ENCODE measurements at regions not wholly inside any gene's neighbourhood (a gene's known extent, or its start where the extent isn't known, plus 50 kb on each side); places are given as distances from the start of the nearest gene placed in this dataset.

GRCh38 chr12:19608039-19608438 lies 168.7 kb downstream of the AEBP2 start:
- no peak for DNase-seq (ENCODE audit: low read depth)
- no peak overlapping the region for H3K4me3 ChIP-seq (ENCODE audit: low read depth, low read length)
- no peak for TF ChIP-seq CTCF (IDR thresholded peaks at IDR 0.05; ENCODE audit: insufficient read depth, low read depth, low read length)

- DNase-seq (ENCODE audit: low read depth), result no peak
- no peak overlapping the region for H3K4me3 ChIP-seq (ENCODE audit: low read depth, low read length)
- TF ChIP-seq CTCF (IDR thresholded peaks at IDR 0.05; ENCODE audit: insufficient read depth, low read depth, low read length), result no peak
Observed at GRCh38 chr12:19613051-19613535, 173.8 kb downstream of the AEBP2 start.

- no peak for TF ChIP-seq CTCF (IDR thresholded peaks at IDR 0.05; ENCODE audit: insufficient read depth, low read depth, low read length)
- no peak overlapping the region for H3K4me3 ChIP-seq (ENCODE audit: low read depth, low read length)
- DNase-seq (ENCODE audit: low read depth), result no peak
Observed at GRCh38 chr12:19614601-19615383, 175.5 kb downstream of the AEBP2 start.

- H3K4me3 ChIP-seq (ENCODE audit: low read depth, low read length), result no peak overlapping the region
- no peak for DNase-seq (ENCODE audit: low read depth)
- TF ChIP-seq CTCF (IDR thresholded peaks at IDR 0.05; ENCODE audit: insufficient read depth, low read depth, low read length), result no peak
Observed at GRCh38 chr12:19615384-19615725, 176.1 kb downstream of the AEBP2 start.

DNA sequence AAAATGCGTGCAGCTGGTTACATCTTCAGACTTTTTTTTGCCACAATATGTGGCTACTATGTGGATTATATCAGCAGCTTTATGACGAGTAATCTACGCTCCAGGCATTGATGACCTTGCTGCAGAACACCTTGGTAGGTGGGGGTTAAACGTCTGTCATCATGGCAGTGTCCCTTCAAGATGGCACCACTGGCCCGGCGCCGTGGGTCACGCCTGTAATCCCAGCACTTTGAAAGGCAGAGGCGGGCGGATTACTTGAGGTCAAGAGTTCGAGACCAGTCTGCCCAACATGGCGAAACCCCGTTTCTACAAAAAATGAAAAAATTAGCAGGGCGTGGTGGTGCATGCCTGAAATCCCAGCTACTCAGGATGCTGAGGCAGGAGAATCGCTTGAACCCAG lies 177.5 kb downstream of the AEBP2 start:
- no peak for DNase-seq (ENCODE audit: low read depth)
- no peak for TF ChIP-seq CTCF (IDR thresholded peaks at IDR 0.05; ENCODE audit: insufficient read depth, low read depth, low read length)
- no peak overlapping the region for H3K4me3 ChIP-seq (ENCODE audit: low read depth, low read length)

- no peak overlapping the region for H3K4me3 ChIP-seq (ENCODE audit: low read depth, low read length)
- peak; percentile 10 for DNase-seq (ENCODE audit: low read depth)
- no peak for TF ChIP-seq CTCF (IDR thresholded peaks at IDR 0.05; ENCODE audit: insufficient read depth, low read depth, low read length)
Observed at GRCh38 chr12:19620222-19620621, 180.9 kb downstream of the AEBP2 start.

Measured in fibroblast of villous mesenchyme (primary cell).